Mesothelial cell of epicardium (in vitro differentiated cells): ENCODE measurements at regions not wholly inside any gene's neighbourhood (a gene's known extent, or its start where the extent isn't known, plus 50 kb on each side); places are given as distances from the start of the nearest gene placed in this dataset.
"Not testable (repeated sequence)": the region's sequence is repeated elsewhere in the genome, so short reads cannot be mapped to it uniquely, and the experiment has no call there.

Experiments used
- DNase-seq, 2 experiments: peaks; one replicate each; pipeline ENCODE4 v3.0.0; 2021; ENCODE audit warnings: low spot score in 2 of 2; ENCODE audit not compliant: unreplicated experiment in 2 of 2
- H3K27ac Mint-ChIP-seq: 2 replicates; pipeline ENCODE4 v1.8.0; 2021; ENCODE audit warnings: mixed read lengths
- H3K27me3 Mint-ChIP-seq: 2 replicates; pipeline ENCODE4 v1.8.0; 2021; ENCODE audit warnings: low read depth, mixed read lengths
- H3K36me3 Mint-ChIP-seq: 2 replicates; pipeline ENCODE4 v1.8.0; 2021; ENCODE audit warnings: mixed read lengths
- H3K4me1 Mint-ChIP-seq: 2 replicates; pipeline ENCODE4 v1.8.0; 2021; ENCODE audit warnings: mixed read lengths
- H3K4me3 Mint-ChIP-seq: 2 replicates; pipeline ENCODE4 v1.8.0; 2021; ENCODE audit warnings: mild to moderate bottlenecking, moderate library complexity, mixed read lengths
- H3K9me3 Mint-ChIP-seq: 2 replicates; pipeline ENCODE4 v1.8.0; 2021; ENCODE audit warnings: mixed read lengths
- TF ChIP-seq, protein P1 (sequence below): fragments of 200-600 bp; sonication (generic); IDR thresholded peaks from one replicate; pipeline ENCODE4 v1.5.0; 2021; ENCODE audit warnings: antibody characterized with exemption; ENCODE audit not compliant: unreplicated experiment

DNA sequence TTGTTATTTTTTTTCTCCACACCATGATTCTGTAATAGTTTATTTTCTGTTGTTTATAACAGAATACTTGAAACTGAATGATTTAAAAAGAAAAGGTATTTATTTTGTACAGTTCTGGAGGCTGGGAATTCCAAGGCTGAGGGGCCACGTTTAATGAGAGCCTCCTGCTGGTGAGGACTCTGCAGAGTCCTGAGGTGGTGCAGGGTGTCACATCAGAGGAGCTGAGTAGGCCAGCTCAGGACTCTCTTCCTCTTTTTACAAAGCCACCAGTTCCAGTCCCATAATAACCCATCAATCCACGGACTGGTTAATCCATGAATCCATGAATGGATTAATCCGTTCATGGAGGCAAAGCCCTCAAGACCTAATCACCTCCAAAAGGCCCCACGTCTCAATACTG lies 71.6 kb downstream of the TFAP2A start:
- TF ChIP-seq, protein P1, sequence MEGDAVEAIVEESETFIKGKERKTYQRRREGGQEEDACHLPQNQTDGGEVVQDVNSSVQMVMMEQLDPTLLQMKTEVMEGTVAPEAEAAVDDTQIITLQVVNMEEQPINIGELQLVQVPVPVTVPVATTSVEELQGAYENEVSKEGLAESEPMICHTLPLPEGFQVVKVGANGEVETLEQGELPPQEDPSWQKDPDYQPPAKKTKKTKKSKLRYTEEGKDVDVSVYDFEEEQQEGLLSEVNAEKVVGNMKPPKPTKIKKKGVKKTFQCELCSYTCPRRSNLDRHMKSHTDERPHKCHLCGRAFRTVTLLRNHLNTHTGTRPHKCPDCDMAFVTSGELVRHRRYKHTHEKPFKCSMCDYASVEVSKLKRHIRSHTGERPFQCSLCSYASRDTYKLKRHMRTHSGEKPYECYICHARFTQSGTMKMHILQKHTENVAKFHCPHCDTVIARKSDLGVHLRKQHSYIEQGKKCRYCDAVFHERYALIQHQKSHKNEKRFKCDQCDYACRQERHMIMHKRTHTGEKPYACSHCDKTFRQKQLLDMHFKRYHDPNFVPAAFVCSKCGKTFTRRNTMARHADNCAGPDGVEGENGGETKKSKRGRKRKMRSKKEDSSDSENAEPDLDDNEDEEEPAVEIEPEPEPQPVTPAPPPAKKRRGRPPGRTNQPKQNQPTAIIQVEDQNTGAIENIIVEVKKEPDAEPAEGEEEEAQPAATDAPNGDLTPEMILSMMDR = no peak
- DNase-seq = no peak
- no peaks in the 10 kb centered on the region for H3K9me3 Mint-ChIP-seq
- no peaks in the 10 kb centered on the region for H3K36me3 Mint-ChIP-seq
- H3K4me1 Mint-ChIP-seq = no peaks in the 10 kb centered on the region
- no peak overlapping the region for H3K4me3 Mint-ChIP-seq
- H3K27ac Mint-ChIP-seq = no peak overlapping the region
- H3K27me3 Mint-ChIP-seq = no peaks in the 10 kb centered on the region

DNA sequence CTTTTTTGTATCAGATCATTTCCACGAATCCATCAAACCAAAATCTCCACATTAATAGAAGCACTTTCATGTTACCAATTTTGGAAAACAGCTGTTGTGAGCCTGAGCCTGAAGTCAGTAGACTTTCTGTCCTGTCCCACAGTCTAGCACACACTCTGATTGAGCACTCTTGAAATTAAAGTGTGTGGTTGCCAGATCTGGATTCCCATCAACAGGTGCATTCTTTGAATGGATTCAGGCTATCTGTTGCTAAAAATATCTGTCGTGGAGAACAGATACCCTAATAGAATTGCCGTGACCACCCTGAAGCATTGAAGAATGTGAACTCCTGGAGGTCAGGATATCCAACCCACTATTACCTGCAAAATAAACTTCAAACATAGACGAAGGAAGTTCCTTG lies 73.3 kb downstream of the TFAP2A start:
- Mint-ChIP-seq H3K36me3 (no peaks in the 10 kb centered on the region), H3K27me3 (no peaks in the 10 kb centered on the region), H3K4me3 (no peak overlapping the region), H3K9me3 (peaks cover 4% of the 10 kb centered on the region), H3K4me1 (no peaks in the 10 kb centered on the region), H3K27ac (no peak overlapping the region)
- TF ChIP-seq, protein P1 = no peak
- DNase-seq = no peak

DNA sequence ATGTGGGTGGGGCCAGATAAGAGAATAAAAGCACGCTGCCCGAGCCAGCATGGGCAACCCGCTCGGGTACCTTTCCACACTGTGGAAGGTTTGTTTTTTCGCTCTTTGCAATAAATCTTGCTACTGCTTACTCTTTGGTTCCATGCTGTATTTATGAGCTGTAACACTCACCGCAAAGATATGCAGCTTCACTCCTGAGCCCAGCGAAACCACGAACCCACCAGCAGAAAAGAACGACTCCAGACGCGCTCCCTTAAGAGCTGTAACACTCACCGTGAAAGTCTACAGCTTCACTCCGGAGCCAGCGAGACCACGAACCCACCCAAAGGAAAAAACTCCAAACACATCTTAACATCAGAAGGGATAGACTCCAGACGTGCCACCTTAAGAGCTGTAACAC lies 76.7 kb downstream of the TFAP2A start:
- TF ChIP-seq, protein P1 = no peak
- Mint-ChIP-seq H3K27ac (no peak overlapping the region), H3K27me3 (no peaks in the 10 kb centered on the region), H3K4me1 (no peaks in the 10 kb centered on the region), H3K4me3 (no peak overlapping the region), H3K36me3 (no peaks in the 10 kb centered on the region), H3K9me3 (peaks cover 4% of the 10 kb centered on the region)
- DNase-seq = no peak

DNA sequence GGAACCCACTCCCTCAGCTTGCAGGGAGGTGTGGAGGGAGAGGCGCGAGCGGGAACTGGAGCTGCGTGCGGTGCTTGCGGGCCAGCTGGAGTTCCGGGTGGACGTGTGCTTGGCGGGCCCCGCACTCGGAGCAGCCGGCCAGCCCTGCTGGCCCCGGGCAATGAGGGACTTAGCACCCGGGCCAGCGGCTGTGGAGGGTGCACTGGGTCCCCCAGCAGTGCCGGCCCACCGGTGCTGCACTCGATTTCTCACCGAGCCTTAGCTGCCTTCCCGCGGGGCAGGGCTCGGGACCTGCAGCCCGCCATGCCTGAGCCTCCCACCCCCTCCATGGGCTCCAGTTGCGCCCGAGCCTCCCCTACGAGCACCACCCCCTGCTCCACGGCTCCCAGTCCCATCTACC lies 77.5 kb downstream of the TFAP2A start:
- not testable (repeated sequence) for H3K9me3 Mint-ChIP-seq, H3K4me3 Mint-ChIP-seq, H3K27ac Mint-ChIP-seq, H3K4me1 Mint-ChIP-seq, H3K36me3 Mint-ChIP-seq, H3K27me3 Mint-ChIP-seq, DNase-seq

DNA sequence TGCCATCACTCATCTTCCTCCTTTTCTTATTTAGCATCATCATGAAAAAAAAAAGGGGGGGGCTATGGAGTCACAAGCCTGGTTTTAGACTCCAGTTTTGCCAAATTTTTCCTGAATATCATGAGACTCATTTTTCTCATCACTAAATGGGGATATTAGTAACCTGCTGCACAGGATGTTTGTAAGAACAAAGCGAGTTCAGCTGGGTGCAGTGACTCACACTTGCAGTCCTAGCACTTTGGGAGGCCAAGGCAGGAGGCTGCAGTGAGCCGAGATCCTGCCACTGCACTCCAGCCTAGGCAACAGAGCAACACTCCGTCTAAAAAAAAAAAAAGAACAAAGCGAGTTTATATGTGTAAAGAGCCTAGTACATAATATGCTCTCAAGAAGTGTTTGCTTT lies 82.8 kb downstream of the TFAP2A start:
- TF ChIP-seq, protein P1 = no peak
- H3K27ac Mint-ChIP-seq = no peak overlapping the region
- no peak overlapping the region for H3K4me3 Mint-ChIP-seq
- no peaks in the 10 kb centered on the region for H3K36me3 Mint-ChIP-seq
- no peak for DNase-seq
- H3K9me3 Mint-ChIP-seq = peaks cover 4% of the 10 kb centered on the region
- H3K27me3 Mint-ChIP-seq = no peaks in the 10 kb centered on the region
- H3K4me1 Mint-ChIP-seq = peaks cover 11% of the 10 kb centered on the region

DNA sequence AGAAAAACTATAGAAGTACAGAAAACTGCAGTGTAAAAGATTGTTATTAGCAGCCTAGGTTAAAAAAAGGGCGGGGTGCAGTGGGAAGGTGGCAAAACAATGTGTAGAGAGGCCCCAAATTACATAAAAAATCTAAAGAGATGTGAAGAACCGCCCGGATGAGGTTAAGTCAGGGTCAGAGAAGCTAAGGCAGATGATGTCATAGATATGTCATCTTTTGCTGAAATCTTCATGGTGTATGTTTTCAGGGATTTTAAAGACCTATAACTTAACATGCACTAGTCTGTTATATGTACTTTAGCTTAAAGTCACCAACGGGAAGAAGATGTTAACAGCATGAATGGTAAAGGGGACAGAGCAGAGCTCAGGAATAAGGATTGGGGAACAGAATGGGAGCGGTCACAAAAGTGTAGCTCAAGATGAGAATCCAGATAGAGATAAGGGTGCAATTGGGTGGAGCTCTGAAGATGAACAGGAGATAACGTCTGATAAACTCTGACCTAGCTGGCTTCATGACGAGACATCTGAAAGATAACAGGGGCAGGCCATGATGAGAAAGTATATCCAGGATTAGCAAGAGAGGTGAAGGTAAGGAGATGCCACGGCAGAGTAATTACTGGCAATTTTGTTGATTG lies 83.4 kb downstream of the TFAP2A start:
- no peaks in the 10 kb centered on the region for H3K9me3 Mint-ChIP-seq
- no peak overlapping the region for H3K4me3 Mint-ChIP-seq
- H3K4me1 Mint-ChIP-seq = peaks cover 11% of the 10 kb centered on the region
- DNase-seq = no peak
- H3K27me3 Mint-ChIP-seq = no peaks in the 10 kb centered on the region
- TF ChIP-seq, protein P1 = no peak
- H3K27ac Mint-ChIP-seq = no peak overlapping the region
- no peaks in the 10 kb centered on the region for H3K36me3 Mint-ChIP-seq
